Endodermal cell (in vitro differentiated cells): ENCODE measurements at regions not wholly inside any gene's neighbourhood (a gene's known extent, or its start where the extent isn't known, plus 50 kb on each side); places are given as distances from the start of the nearest gene placed in this dataset.

Source experiments
- DNase-seq: peaks from one replicate; pipeline ENCODE4 v3.0.0-alpha.2; 2017
- H3K27ac ChIP-seq: 2 replicates; pipeline ENCODE4 v1.5.1; 2013; ENCODE audit warnings: mild to moderate bottlenecking, low read depth, low read length, moderate library complexity
- H3K27me3 ChIP-seq: 2 replicates; pipeline ENCODE4 v1.6.1; 2013; ENCODE audit warnings: mild to moderate bottlenecking, low read length, moderate library complexity; ENCODE audit not compliant: insufficient read depth, control insufficient read depth, poor library complexity, severe bottlenecking
- H3K36me3 ChIP-seq: 2 replicates; pipeline ENCODE4 v1.7.0; 2013; ENCODE audit warnings: mild to moderate bottlenecking, low read length, moderate library complexity; ENCODE audit not compliant: control insufficient read depth, insufficient read depth
- H3K4me1 ChIP-seq: one replicate; pipeline ENCODE4 v1.7.0; 2013; ENCODE audit warnings: low read length; ENCODE audit not compliant: control insufficient read depth, insufficient read depth
- H3K4me3 ChIP-seq: 2 replicates; pipeline ENCODE4 v1.5.1; 2013; ENCODE audit warnings: mild to moderate bottlenecking, low read length, moderate library complexity
- H3K9ac ChIP-seq: 2 replicates; pipeline ENCODE4 v1.6.1; 2013; ENCODE audit warnings: mild to moderate bottlenecking, low read length, moderate library complexity; ENCODE audit not compliant: poor library complexity, severe bottlenecking; ENCODE audit errors: extremely low read depth
- H3K9me3 ChIP-seq: 2 replicates; pipeline ENCODE4 v1.6.1; 2013; ENCODE audit warnings: mild to moderate bottlenecking, low read length, moderate library complexity; ENCODE audit not compliant: control insufficient read depth
- H3K27ac Mint-ChIP-seq: 2 replicates; pipeline ENCODE4 v1.8.0; 2020; ENCODE audit warnings: mixed read lengths
- H3K27me3 Mint-ChIP-seq: 2 replicates; pipeline ENCODE4 v1.8.0; 2021; ENCODE audit warnings: mild to moderate bottlenecking, mixed read lengths; ENCODE audit not compliant: insufficient read depth
- H3K36me3 Mint-ChIP-seq: 2 replicates; pipeline ENCODE4 v1.8.0; 2020; ENCODE audit warnings: low read depth, mixed read lengths
- H3K4me1 Mint-ChIP-seq: 2 replicates; pipeline ENCODE4 v1.8.0; 2020; ENCODE audit warnings: mixed read lengths
- H3K4me3 Mint-ChIP-seq: 2 replicates; pipeline ENCODE4 v1.8.0; 2020; ENCODE audit warnings: mild to moderate bottlenecking, moderate library complexity, mixed read lengths
- H3K9me3 Mint-ChIP-seq: 2 replicates; pipeline ENCODE4 v1.8.0; 2020; ENCODE audit warnings: mild to moderate bottlenecking, mixed read lengths
- CTCF ChIP-seq: fragments of 200-600 bp; sonication (generic); conservative IDR thresholded peaks from 2 replicates; pipeline ENCODE4 v1.5.0; 2021; ENCODE audit warnings: antibody characterized with exemption, mild to moderate bottlenecking
- WGBS, 2 experiments: methylation state at CpG; one replicate each; pipeline versions ENCODE4 v1.1.5 to v1.1.7; 2013; ENCODE audit warnings: missing lambda C conversion rate in 2 of 2, mixed read lengths in 1 of 2; ENCODE audit not compliant: insufficient coverage in 1 of 2, insufficient read length in 1 of 2; 5-methylcytosine and 5-hydroxymethylcytosine counted together

GRCh38 chr18:70385474-70385873, 96.6 kb downstream of the SOCS6 start:
- H3K27me3 ChIP-seq = no peaks in the 10 kb centered on the region
- H3K4me3 ChIP-seq = no peak overlapping the region
- H3K4me3 Mint-ChIP-seq = no peak overlapping the region
- DNase-seq = no peak
- H3K27me3 Mint-ChIP-seq = no peaks in the 10 kb centered on the region
- H3K27ac Mint-ChIP-seq = no peak overlapping the region
- H3K9me3 ChIP-seq = no peaks in the 10 kb centered on the region
- H3K27ac ChIP-seq = no peak overlapping the region
- H3K36me3 ChIP-seq = no peaks in the 10 kb centered on the region
- no peaks in the 10 kb centered on the region for H3K9me3 Mint-ChIP-seq
- no peak overlapping the region for H3K9ac ChIP-seq
- no peak for TF ChIP-seq CTCF
- no peaks in the 10 kb centered on the region for H3K36me3 Mint-ChIP-seq
- peaks cover 16% of the 10 kb centered on the region for H3K4me1 Mint-ChIP-seq
- peaks cover 7% of the 10 kb centered on the region for H3K4me1 ChIP-seq

- H3K27me3 ChIP-seq = no peaks in the 10 kb centered on the region
- Mint-ChIP-seq H3K36me3 (no peaks in the 10 kb centered on the region), H3K9me3 (no peaks in the 10 kb centered on the region), H3K27ac (no peak overlapping the region), H3K27me3 (no peaks in the 10 kb centered on the region), H3K4me1 (peaks cover 16% of the 10 kb centered on the region), H3K4me3 (no peak overlapping the region)
- no peaks in the 10 kb centered on the region for H3K36me3 ChIP-seq
- no peak for DNase-seq
- H3K9me3 ChIP-seq = no peaks in the 10 kb centered on the region
- TF ChIP-seq CTCF = no peak
- H3K27ac ChIP-seq = no peak overlapping the region
- H3K4me3 ChIP-seq = no peak overlapping the region
- WGBS, 2 experiments = 80 to 87% methylated on average over 4 to 6 of the region's 6 CpGs
- peaks cover 7% of the 10 kb centered on the region for H3K4me1 ChIP-seq
- no peak overlapping the region for H3K9ac ChIP-seq
Measured at GRCh38 chr18:70384181-70384790, 95.4 kb downstream of the SOCS6 start.

- TF ChIP-seq CTCF = no peak
- H3K27me3 Mint-ChIP-seq = no peaks in the 10 kb centered on the region
- H3K4me3 ChIP-seq = no peak overlapping the region
- no peak overlapping the region for H3K4me3 Mint-ChIP-seq
- peaks cover 18% of the 10 kb centered on the region for H3K4me1 Mint-ChIP-seq
- DNase-seq = no peak
- peaks cover 8% of the 10 kb centered on the region for H3K4me1 ChIP-seq
- no peaks in the 10 kb centered on the region for H3K36me3 ChIP-seq
- WGBS, 2 experiments = 88 to 92% methylated on average over 13 to 14 of the region's 14 CpGs
- no peaks in the 10 kb centered on the region for H3K9me3 ChIP-seq
- H3K27ac ChIP-seq = no peak overlapping the region
- H3K36me3 Mint-ChIP-seq = no peaks in the 10 kb centered on the region
- no peaks in the 10 kb centered on the region for H3K27me3 ChIP-seq
- no peaks in the 10 kb centered on the region for H3K9me3 Mint-ChIP-seq
- H3K9ac ChIP-seq = no peak overlapping the region
- H3K27ac Mint-ChIP-seq = no peak overlapping the region
Measured at GRCh38 chr18:70382992-70383717, 94.3 kb downstream of the SOCS6 start.
